Stimulated activated CD4-positive, alpha-beta T cell treated with anti-CD3 and anti-CD28 coated beads, Interleukin-4, amount 100 ng/mL, for 4 hours (primary cell): ENCODE measurements at regions not wholly inside any gene's neighbourhood (a gene's known extent, or its start where the extent isn't known, plus 50 kb on each side); places are given as distances from the start of the nearest gene placed in this dataset.

ENCODE experiments used
- DNase-seq, 2 experiments: peaks; one replicate each; pipeline ENCODE4 v3.0.0-alpha.2; 2020

GRCh38 chr22:49267996-49268395 lies 559.7 kb downstream of the BRD1 start:
- DNase-seq, result no peak

DNA sequence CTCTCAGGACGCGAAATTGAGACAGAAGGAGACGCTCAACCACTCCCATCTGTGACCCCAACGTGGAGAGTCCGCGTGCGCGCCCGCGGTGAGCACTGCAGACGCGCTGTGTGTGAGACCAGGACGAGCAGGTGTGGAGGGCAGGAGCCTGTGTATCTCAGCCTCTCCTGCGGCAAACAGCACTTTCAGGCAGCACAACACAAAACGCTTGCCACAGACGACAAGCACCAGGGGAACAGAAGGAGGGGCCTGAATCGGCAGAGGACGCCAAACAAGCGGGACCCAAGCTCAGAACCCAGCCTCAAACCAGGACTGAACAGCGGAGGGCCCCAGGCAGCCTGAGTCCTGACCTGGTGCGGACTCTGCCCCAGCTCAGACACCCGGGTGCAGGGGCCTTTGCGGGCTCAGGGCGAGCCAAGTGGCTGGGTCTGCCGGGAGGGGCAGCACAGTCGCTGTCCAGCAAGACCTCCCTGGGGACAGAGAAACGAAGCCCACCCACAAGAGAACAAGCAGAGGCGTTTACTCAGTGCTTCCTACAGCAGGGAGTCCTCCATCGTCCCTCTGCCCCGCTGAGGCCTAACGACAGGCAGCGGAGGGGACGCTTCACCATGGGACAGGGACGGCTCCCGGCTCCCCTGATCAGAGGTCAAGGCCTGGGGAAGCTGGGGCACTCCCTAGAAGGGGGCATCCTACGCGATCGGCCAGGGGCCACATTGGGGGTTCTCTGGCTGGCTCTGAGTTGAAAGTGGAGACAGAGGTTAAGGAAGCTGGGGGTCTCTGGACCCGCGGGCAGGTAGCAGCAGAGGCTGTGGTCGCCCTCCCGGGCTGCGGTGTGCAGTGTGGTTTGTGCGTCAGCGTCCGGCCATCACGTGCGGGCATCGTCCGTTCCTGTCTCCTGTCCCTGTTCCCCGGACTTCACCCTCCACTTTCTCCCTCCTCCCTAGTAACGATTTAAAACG lies 560.8 kb downstream of the BRD1 start:
- DNase-seq, result no peak

DNA sequence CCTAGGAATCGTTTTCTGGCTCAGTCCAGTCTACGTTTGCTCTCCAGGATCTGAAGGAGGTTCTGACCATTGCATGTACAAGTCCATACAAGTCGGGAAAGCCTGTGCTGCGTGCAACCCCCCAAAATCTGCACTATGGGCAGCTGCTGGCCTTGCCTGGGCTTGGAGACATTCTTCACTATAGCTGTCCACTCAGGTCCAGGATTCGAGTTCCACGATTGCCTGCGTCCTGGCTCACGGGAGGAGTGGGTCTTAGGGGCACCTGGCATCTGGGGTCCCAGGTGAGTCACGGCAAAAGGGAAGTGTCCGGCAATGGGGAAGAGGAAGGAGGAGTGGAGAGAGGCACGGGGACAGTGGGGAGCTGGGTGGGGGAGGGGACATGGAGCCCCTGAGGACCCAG lies 563.0 kb downstream of the BRD1 start:
- DNase-seq, result no peak

- DNase-seq, result no peak
Measured at GRCh38 chr22:49263101-49263500, 564.6 kb downstream of the BRD1 start.

DNA sequence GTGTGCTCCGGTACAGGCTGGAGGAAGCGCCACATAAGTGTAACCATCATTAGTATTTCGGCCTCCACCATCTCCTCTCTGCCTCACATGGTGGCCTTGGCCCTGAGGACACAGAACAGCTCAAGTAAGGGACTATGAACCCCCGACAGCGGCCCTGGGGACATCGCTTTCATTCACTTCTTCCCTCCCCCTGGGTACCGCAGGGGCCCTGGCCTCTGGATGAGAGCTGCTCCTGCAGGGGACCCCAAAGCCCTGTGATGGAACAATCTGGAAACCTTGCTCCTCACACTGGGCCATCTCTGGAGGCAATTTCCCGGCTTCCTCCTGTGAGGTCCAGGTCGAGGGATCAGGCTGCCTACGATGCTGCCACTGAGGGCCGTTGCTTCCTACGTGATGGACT lies 565.5 kb downstream of the BRD1 start:
- no peak for DNase-seq

- no peak for DNase-seq
Measured at GRCh38 chr22:49261616-49262015, 566.1 kb downstream of the BRD1 start.

- DNase-seq, result no peak
Measured at GRCh38 chr22:49260681-49261580, 566.7 kb downstream of the BRD1 start.

DNA sequence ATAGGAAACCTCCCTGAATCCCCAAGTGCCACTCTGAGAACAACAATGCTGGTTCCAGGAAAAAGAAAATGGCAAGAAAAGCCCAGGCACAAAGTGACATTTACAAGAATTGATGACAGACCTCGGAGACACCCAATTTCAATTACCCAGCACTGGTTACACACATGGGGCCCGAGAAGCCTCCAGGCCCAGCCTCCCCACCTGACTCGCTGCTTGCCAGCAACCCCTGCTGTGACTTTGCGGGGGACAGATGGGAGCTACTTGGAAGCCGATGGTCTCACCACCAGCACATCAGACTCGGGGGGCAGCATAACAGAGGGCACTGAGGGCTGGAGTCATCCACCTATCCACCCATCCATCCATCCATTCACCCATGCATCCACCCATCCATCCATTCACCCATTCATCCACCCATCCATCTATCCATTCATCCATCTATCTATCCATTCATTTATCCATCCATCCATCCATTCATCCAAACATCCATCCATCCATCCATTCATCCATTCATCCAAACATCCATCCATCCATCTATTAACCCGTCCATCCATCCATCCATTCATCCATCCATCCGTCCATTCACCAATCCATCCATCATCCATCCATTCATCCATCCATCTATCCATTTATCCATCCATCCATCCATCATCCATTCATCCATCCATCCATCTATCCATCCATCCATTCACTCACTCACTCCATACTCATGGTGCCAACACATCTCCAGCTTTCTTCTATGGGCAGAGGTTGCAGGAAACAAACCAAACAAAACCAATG lies 567.6 kb downstream of the BRD1 start:
- no peak for DNase-seq

- no peak for DNase-seq
Measured at GRCh38 chr22:49258107-49259010, 569.3 kb downstream of the BRD1 start.

DNA sequence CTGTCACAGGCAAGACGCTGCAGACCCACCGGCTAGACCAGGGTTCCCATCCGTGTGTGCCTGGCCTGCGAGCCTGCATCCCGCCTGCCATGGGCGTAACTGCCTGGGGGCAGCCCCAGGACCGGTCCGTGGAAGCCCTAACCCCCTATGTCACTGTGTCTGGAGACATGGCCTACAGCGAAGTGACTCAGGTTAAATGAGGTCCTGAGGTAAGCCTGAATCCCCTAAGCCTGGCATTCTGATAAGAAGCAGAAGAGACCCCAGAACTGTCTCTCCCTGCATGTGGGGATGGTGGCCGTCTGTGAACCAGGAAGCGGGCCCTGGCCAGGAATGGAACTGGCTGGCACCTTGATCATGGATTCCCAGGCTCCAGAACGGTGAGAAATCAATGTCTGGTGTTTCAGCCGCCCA lies 570.1 kb downstream of the BRD1 start:
- DNase-seq, result no peak

DNA sequence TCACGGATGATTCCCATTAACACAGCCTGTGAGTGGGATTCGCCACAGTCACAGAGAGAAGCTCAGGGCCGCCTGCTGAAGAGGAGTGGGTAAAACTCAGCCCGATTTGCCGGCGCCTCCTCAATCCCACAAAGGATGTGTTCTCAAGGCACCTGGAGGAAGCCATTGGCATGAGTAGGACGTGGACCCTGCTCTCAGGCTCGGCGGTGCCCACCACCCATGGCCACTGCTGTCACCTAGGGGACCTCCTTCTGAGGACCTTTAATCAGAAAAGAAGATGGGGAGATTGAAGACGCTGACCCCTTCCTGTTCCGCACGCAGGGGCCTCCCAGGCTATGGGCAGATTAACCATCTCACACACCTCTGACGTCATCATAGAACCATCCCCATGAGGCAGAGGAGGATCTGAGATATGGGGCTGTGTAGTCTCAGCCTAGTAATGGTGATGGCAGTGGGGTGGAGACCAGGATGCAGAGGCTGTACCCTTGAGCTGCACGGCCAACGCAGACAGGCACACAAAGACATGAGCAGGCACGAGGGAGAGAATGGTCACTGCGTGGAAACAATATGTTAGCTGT lies 571.8 kb downstream of the BRD1 start:
- no peak for DNase-seq

DNA sequence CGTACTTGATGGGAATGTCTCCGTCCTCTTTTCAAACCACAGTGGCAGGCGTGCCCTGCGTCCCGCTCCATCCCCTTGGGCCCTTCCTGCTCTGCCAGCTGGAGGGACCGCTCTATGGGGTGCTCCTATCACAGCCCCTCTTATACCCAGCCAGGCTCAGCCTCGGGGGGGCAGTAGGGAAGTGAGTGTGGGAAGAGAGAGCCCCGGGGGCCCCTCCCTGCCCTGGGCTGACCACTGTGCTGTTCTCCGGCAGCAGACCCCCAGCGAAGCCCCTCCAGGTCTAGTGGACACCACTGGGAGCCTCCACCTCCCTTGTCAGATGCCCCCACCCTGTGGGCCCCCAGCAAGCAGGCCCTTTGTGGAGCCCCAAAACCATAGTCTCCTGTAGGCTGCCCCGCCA lies 572.5 kb downstream of the BRD1 start:
- no peak for DNase-seq

- no peak for DNase-seq
Measured at GRCh38 chr22:49253656-49254055, 574.0 kb downstream of the BRD1 start.

DNA sequence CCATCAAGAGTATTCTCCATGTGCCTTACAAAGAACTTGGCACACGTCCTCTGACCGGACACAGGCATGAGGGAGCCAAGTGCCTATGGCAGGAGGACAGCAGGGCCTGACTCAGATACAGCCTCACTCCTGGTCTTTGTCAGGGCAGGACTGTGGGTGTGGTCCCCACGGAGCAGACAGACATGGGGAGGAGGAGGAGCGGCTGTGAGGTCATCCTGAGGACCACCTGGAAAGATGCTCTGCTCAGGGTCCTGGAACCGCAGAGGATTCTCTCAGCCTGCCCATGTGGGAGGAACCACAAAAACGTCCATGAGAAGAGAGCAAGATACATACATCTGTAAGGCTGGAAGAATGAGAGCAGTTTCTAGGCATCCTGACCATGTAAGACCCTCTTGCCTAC lies 576.3 kb downstream of the BRD1 start:
- DNase-seq, result no peak

GRCh38 chr22:49247194-49247924 lies 580.3 kb downstream of the BRD1 start:
- DNase-seq, result no peak

- no peak for DNase-seq
Measured at GRCh38 chr22:49244466-49245420, 582.9 kb downstream of the BRD1 start.

GRCh38 chr22:49243965-49244364 lies 583.7 kb downstream of the BRD1 start:
- DNase-seq, result no peak

DNA sequence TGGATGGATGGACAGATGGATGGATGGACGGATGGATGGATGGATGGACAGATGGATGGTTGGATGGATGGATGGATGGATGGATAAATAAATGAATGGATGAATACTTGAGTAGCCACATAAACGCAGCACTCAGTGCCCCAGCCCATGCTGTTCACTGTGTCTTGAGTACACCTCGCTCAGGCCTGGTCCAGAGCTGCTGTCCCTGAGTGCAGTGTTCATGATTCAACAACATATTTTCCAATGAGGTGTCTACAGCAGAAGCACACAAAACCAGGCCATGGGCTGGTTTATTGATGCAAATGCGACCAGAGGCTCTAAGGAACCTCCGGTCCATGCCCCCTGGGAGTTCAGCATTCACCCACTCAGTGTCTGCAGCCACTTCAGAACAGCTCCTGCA lies 584.3 kb downstream of the BRD1 start:
- DNase-seq, result no peak

GRCh38 chr22:49242480-49242879 lies 585.2 kb downstream of the BRD1 start:
- DNase-seq, result no peak
